Glutamatergic neuron (in vitro differentiated cells): ENCODE measurements at regions not wholly inside any gene's neighbourhood (a gene's known extent, or its start where the extent isn't known, plus 50 kb on each side); places are given as distances from the start of the nearest gene placed in this dataset.

Experiments used
- DNase-seq: peaks from one replicate; pipeline ENCODE4 v3.0.0; 2022
- H3K27ac Mint-ChIP-seq: one replicate; pipeline ENCODE4 v1.8.0; 2020; ENCODE audit warnings: mild to moderate bottlenecking, mixed read lengths, inconsistent platforms; ENCODE audit not compliant: unreplicated experiment
- H3K27me3 Mint-ChIP-seq: one replicate; pipeline ENCODE4 v1.8.0; 2020; ENCODE audit warnings: mild to moderate bottlenecking, moderate library complexity, mixed read lengths, inconsistent platforms; ENCODE audit not compliant: unreplicated experiment
- H3K36me3 Mint-ChIP-seq: one replicate; pipeline ENCODE4 v1.8.0; 2020; ENCODE audit warnings: mild to moderate bottlenecking, mixed read lengths, inconsistent platforms; ENCODE audit not compliant: unreplicated experiment
- H3K4me1 Mint-ChIP-seq: one replicate; pipeline ENCODE4 v1.8.0; 2020; ENCODE audit warnings: mild to moderate bottlenecking, low read depth, mixed read lengths, inconsistent platforms; ENCODE audit not compliant: unreplicated experiment
- H3K4me3 Mint-ChIP-seq: one replicate; pipeline ENCODE4 v1.8.0; 2020; ENCODE audit warnings: mild to moderate bottlenecking, mixed read lengths, inconsistent platforms; ENCODE audit not compliant: unreplicated experiment
- H3K9me3 Mint-ChIP-seq: one replicate; pipeline ENCODE4 v1.8.0; 2020; ENCODE audit warnings: mild to moderate bottlenecking, moderate library complexity, mixed read lengths, inconsistent platforms; ENCODE audit not compliant: unreplicated experiment
- CTCF ChIP-seq: fragments of 200-600 bp; sonication (generic); IDR thresholded peaks from one replicate; pipeline ENCODE4 v1.5.0; 2021; ENCODE audit not compliant: partially characterized antibody, unreplicated experiment

DNA sequence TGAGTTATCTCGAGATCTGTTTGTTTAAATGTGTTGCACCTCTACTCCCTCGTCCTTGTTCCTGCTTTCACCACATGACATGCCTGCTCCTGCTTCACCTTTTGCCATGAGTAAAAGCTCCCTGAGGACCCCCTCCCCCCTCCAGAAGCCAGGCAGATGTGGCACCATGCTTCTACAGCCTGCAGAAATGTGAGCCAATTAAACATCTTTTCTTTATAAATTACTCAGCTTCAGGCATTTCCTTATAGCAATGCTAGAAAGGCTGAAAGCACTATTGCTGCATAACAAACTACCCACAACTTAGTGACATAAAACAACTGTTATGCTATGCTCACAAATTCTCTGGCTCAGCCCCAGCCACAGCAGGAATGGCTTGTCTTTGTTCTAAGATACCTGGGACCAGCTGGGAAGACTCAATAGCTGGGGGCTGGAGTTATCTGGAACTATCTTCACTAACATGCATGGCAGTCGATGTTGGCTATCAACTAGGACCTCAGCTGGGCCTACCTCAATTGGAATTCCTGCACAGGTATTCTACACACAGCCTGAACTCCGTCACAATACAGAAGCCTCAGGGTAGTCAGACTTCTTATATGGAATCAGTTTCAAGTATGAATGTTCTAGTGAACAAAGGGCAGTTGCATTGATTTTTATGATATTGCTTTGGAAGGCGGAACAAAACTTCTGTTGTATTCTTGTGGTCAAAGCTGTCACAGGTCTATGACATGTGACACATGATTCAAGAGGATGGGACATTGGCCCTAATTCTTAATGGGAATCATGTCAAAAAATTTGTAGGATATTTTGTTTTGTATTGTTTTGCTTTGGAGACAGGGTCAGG lies 186.0 kb upstream of the PIRT start:
- no peak overlapping the region for H3K27ac Mint-ChIP-seq
- no peaks in the 10 kb centered on the region for H3K9me3 Mint-ChIP-seq
- H3K4me1 Mint-ChIP-seq = no peaks in the 10 kb centered on the region
- H3K27me3 Mint-ChIP-seq = peaks cover 2% of the 10 kb centered on the region
- no peaks in the 10 kb centered on the region for H3K36me3 Mint-ChIP-seq
- DNase-seq = no peak
- no peak for TF ChIP-seq CTCF
- H3K4me3 Mint-ChIP-seq = no peak overlapping the region

DNA sequence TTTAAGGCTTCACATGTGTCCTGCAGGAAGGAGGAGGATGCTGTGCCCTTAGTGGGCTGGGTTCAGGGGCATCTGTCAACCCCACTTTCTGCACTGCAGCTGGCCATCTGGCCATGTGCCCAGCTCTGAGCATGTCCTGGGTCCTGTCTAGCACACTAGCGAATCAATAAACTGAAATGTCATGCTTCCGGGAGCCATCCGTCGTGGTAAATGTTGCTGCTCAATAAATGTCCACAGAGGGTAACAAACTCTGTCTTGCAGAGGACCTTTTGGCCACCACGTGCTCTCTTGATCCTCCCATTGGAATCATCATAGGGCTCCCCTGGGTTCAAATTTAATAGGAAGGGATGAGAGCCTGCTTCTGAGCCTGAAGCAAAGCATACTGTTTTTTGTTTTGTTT lies 168.6 kb upstream of the PIRT start:
- no peak overlapping the region for H3K27ac Mint-ChIP-seq
- DNase-seq = no peak
- TF ChIP-seq CTCF = no peak
- H3K4me1 Mint-ChIP-seq = peaks cover 2% of the 10 kb centered on the region
- H3K9me3 Mint-ChIP-seq = no peaks in the 10 kb centered on the region
- no peak overlapping the region for H3K4me3 Mint-ChIP-seq
- H3K36me3 Mint-ChIP-seq = peaks cover 4% of the 10 kb centered on the region
- no peaks in the 10 kb centered on the region for H3K27me3 Mint-ChIP-seq

GRCh38 chr17:11005940-11006339 lies 168.1 kb upstream of the PIRT start:
- Mint-ChIP-seq H3K27ac (no peak overlapping the region), H3K36me3 (peaks cover 4% of the 10 kb centered on the region), H3K4me1 (peaks cover 2% of the 10 kb centered on the region), H3K4me3 (no peak overlapping the region), H3K9me3 (no peaks in the 10 kb centered on the region), H3K27me3 (no peaks in the 10 kb centered on the region)
- DNase-seq = no peak
- TF ChIP-seq CTCF = no peak

GRCh38 chr17:11002417-11002816 lies 164.5 kb upstream of the PIRT start:
- Mint-ChIP-seq H3K27me3 (no peaks in the 10 kb centered on the region), H3K27ac (no peak overlapping the region)

More at GRCh38 chr17:11002417-11002816, 164.5 kb upstream of the PIRT start:
- no peak overlapping the region for H3K4me3 Mint-ChIP-seq
- peaks cover 4% of the 10 kb centered on the region for H3K36me3 Mint-ChIP-seq
- H3K9me3 Mint-ChIP-seq = no peaks in the 10 kb centered on the region
- H3K4me1 Mint-ChIP-seq = peaks cover 2% of the 10 kb centered on the region
- no peak for TF ChIP-seq CTCF
- no peak for DNase-seq
